Right ventricle myocardium inferior (tissue), 1 donor: ENCODE measurements at regions not wholly inside any gene's neighbourhood (a gene's known extent, or its start where the extent isn't known, plus 50 kb on each side); places are given as distances from the start of the nearest gene placed in this dataset.
"Not testable (repeated sequence)": the region's sequence is repeated elsewhere in the genome, so short reads cannot be mapped to it uniquely, and the experiment has no call there.

ENCODE experiments used
- ATAC-seq: fragments of 200-7000 bp; cut with Tn5 transposase; one replicate; pipeline ENCODE4 v1.9.1; 2020; ENCODE audit warnings: mild to moderate bottlenecking, moderate library complexity
- DNase-seq: peaks from one replicate; pipeline ENCODE4 v3.0.0; 2021; ENCODE audit errors: missing footprints
- intact Hi-C: fragments of 100-400 bp; cut with DNase I; formaldehyde crosslinking; loops from one replicate; pipeline ENCODE4 v1.11.0; 2022
- donor health status: DM: no; HTN: yes; CAD: no; lungs with severe emphysema.

GRCh38 chr13:110979149-110979548 is 64.3 kb upstream of the ANKRD10 start:
- intact Hi-C loops, ATAC-seq, DNase-seq: not testable (repeated sequence)

GRCh38 chr13:110978390-110978789 is 63.5 kb upstream of the ANKRD10 start:
- DNase-seq (no peak), ATAC-seq (no peak)
- intact Hi-C loops = no loop called here

GRCh38 chr13:110976785-110977184 is 61.9 kb upstream of the ANKRD10 start:
- intact Hi-C loops = no loop called here
- DNase-seq = no peak

GRCh38 chr13:110973007-110973700 is 58.3 kb upstream of the ANKRD10 start:
- DNase-seq (no peak), ATAC-seq (no peak)
- intact Hi-C loops = no loop called here

More at GRCh38 chr13:110976785-110977184, 61.9 kb upstream of the ANKRD10 start:
- ATAC-seq = no peak

GRCh38 chr13:110971486-110971885 is 56.6 kb upstream of the ANKRD10 start:
- intact Hi-C loops = no loop called here
- ATAC-seq (no peak), DNase-seq (no peak)

GRCh38 chr13:110967156-110967855 is 52.4 kb upstream of the ANKRD10 start:
- intact Hi-C loops, DNase-seq, ATAC-seq: not testable (repeated sequence)

- DNase-seq (no peak), ATAC-seq (no peak)
- intact Hi-C loops = no loop called here
Measured at GRCh38 chr13:110965755-110966134, 50.9 kb upstream of the ANKRD10 start.

- intact Hi-C loops = no loop called here
- ATAC-seq = no peak
Measured at GRCh38 chr13:110965038-110965754, 50.3 kb upstream of the ANKRD10 start.

More at GRCh38 chr13:110965038-110965754, 50.3 kb upstream of the ANKRD10 start:
- no peak for DNase-seq
